Sigmoid colon (tissue), 6 donors: ENCODE measurements at regions not wholly inside any gene's neighbourhood (a gene's known extent, or its start where the extent isn't known, plus 50 kb on each side); places are given as distances from the start of the nearest gene placed in this dataset.

ENCODE experiments used
- DNase-seq: peaks from one replicate; pipeline ENCODE4 v3.0.0-alpha.2; 2019
- H3K27ac ChIP-seq, 4 donors: fragments of 200-600 bp; sonication (generic); one replicate each; pipeline ENCODE4 v1.5.1; 2016 to 2019; ENCODE audit warnings: mild to moderate bottlenecking in 1 of 4
- H3K27me3 ChIP-seq, 3 donors: fragments of 200-600 bp; sonication (generic); one replicate each; pipeline ENCODE4 v1.5.1; 2019; ENCODE audit warnings: mild to moderate bottlenecking in 1 of 3
- H3K36me3 ChIP-seq, 4 donors: fragments of 200-600 bp; sonication (generic); one replicate each; pipeline ENCODE4 v1.5.1; 2016 to 2019
- H3K4me1 ChIP-seq, 4 donors: fragments of 200-600 bp; sonication (generic); one replicate each; pipeline ENCODE4 v1.5.1; 2017 to 2019
- H3K4me3 ChIP-seq, 4 donors: fragments of 200-600 bp; sonication (generic); one replicate each; pipeline ENCODE4 v1.5.1; 2017 to 2019; ENCODE audit warnings: mild to moderate bottlenecking in 2 of 4, moderate library complexity in 1 of 4
- H3K9me3 ChIP-seq, 4 donors: fragments of 200-600 bp in 3 of 4; sonication (generic) in 3 of 4; one replicate each; pipeline versions ENCODE4 v1.5.1 to v1.6.1; 2013 to 2019
- EP300 ChIP-seq, 4 donors: sonication (generic); formaldehyde crosslinking; IDR thresholded peaks; one replicate each; pipeline ENCODE4 v1.6.1; 2017; ENCODE audit warnings: antibody characterized with exemption in 4 of 4
- POLR2A ChIP-seq, 2 donors: fragments of 450-650 bp; IDR thresholded peaks; one replicate each; pipeline ENCODE4 v1.6.1; 2016; ENCODE audit warnings: antibody characterized with exemption in 2 of 2, mild to moderate bottlenecking in 2 of 2, moderate library complexity in 2 of 2
- POLR2AphosphoS5 ChIP-seq, 4 donors: sonication (generic); formaldehyde crosslinking; IDR thresholded peaks; one replicate each; pipeline ENCODE4 v1.6.1; 2017; ENCODE audit warnings: antibody characterized with exemption in 4 of 4
- WGBS, 2 donors: extraction: QIAGEN DNeasy Blood & Tissue Kit; methylation state at CpG; one replicate each; pipeline ENCODE4 v1.1.7; 2013; 5-methylcytosine and 5-hydroxymethylcytosine counted together
- intact Hi-C: fragments of 100-400 bp; cut with DNase I; formaldehyde crosslinking; loops from one replicate; pipeline ENCODE4 v1.15.1; 2023
- TF ChIP-seq, protein P1 (sequence below), 4 experiments: fragments of 450-650 bp in 3 of 4; fragments of 200-600 bp in 1 of 4; IDR thresholded peaks; one replicate each; pipeline ENCODE4 v1.5.1; 2016 to 2019; ENCODE audit warnings: antibody characterized with exemption in 4 of 4, mild to moderate bottlenecking in 3 of 4, moderate library complexity in 2 of 4
- donor health status: healthy with polysubstance abuse.
- donor health status: healthy.

DNA sequence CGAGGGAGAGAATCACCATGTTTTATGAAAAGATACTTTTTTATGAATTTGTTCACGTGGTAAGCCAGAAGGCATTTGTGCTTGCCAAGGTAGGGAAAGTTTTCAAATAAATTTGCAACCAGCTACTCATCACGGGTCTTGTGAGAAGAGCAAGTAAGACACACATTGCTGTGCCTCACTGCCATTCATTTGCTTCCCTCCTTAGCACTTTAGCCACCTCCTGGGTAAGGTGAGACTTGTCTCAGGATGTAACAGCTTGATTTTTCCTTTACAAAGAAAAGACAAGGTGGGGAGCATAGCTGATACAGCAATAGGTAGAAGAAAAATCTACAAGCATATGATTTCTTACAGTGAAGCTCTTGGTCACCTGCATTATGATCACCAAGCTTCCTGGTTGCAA is 342.4 kb upstream of the GRM3 start:
- Histone ChIP-seq H3K4me1 (no peaks in the 10 kb centered on the region), H3K4me3 (no peak overlapping the region), H3K9me3 (no peaks in the 10 kb centered on the region), H3K27ac (no peak overlapping the region), H3K36me3 (no peaks in the 10 kb centered on the region), H3K27me3 (no peaks in the 10 kb centered on the region)
- TF ChIP-seq POLR2AphosphoS5 (IDR thresholded peaks at IDR 0.05) (no peak), EP300 (IDR thresholded peaks at IDR 0.05) (no peak), POLR2A (IDR thresholded peaks at IDR 0.05) (no peak)
- TF ChIP-seq, protein P1, sequence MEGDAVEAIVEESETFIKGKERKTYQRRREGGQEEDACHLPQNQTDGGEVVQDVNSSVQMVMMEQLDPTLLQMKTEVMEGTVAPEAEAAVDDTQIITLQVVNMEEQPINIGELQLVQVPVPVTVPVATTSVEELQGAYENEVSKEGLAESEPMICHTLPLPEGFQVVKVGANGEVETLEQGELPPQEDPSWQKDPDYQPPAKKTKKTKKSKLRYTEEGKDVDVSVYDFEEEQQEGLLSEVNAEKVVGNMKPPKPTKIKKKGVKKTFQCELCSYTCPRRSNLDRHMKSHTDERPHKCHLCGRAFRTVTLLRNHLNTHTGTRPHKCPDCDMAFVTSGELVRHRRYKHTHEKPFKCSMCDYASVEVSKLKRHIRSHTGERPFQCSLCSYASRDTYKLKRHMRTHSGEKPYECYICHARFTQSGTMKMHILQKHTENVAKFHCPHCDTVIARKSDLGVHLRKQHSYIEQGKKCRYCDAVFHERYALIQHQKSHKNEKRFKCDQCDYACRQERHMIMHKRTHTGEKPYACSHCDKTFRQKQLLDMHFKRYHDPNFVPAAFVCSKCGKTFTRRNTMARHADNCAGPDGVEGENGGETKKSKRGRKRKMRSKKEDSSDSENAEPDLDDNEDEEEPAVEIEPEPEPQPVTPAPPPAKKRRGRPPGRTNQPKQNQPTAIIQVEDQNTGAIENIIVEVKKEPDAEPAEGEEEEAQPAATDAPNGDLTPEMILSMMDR (IDR thresholded peaks at IDR 0.05): no peak
- WGBS, 2 donors: 34 to 36% methylated on average over 3 of the region's 3 CpGs
- DNase-seq: no peak
- intact Hi-C loops: no loop called here

DNA sequence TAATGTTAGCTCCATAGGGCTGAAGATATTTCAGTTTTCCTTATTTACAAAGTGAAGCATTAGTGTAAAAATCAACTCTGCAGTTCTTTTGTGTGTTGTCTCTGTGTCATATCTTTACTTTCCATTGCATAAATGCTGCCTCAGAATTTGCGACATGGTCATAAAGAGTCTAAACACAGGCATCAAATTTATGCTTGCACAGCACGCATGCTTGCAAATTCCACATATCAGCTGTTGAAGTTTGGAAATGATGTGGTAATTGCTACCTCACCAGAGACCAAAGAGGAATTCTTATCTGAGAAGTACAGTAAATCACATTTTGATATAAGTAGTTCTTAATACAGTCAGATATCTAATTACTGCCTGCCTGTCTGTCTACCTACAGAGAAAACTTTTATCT is 348.2 kb upstream of the GRM3 start:
- Histone ChIP-seq H3K27ac (no peak overlapping the region), H3K36me3 (no peaks in the 10 kb centered on the region), H3K4me1 (no peaks in the 10 kb centered on the region), H3K4me3 (no peak overlapping the region), H3K9me3 (no peaks in the 10 kb centered on the region), H3K27me3 (no peaks in the 10 kb centered on the region)
- intact Hi-C loops: no loop called here
- TF ChIP-seq, protein P1 (IDR thresholded peaks at IDR 0.05): no peak
- TF ChIP-seq POLR2A (IDR thresholded peaks at IDR 0.05) (no peak), POLR2AphosphoS5 (IDR thresholded peaks at IDR 0.05) (no peak), EP300 (IDR thresholded peaks at IDR 0.05) (no peak)
- WGBS, 2 donors: 21 to 51% methylated on average over 2 of the region's 2 CpGs
- DNase-seq: no peak

DNA sequence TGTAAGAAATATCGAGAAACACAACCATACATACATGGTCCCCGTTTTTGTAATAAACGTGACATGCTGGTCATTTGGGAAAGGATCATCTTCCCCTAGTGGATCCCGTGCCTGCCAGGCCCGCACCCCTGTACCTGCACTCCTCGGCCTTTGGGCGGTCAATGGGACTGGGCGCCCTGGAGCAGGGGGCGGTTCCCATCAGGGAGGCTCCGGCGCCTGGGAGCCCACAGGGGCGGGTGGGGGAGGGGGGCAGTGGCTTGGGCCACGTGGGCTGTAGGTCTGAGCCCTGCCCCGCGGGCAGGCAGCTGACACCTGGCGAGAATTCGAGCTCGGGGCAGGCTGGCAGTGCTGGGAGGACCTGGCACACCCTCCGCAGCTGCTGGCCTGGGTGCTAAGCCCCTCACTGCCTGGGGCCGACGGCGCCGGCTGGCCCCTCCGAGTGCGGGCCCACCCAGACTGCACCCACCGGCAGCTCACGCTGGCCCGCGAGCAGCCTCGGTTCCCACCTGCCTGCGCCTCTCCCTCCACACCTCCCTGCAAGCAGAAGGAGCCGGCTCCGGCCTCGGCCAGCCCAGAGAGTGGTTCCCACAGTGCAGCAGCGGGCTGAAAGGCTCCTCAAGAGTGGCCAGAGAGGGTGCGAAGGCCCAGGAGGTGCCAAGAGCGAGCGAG is 361.6 kb upstream of the GRM3 start:
- H3K9me3 ChIP-seq: no peaks in the 10 kb centered on the region
- H3K4me3 ChIP-seq: no peak overlapping the region
- H3K36me3 ChIP-seq: no peaks in the 10 kb centered on the region
- H3K27ac ChIP-seq: no peak overlapping the region
- WGBS, 2 donors: 92 to 95% methylated on average over 38 of the region's 38 CpGs
- intact Hi-C loops: no loop called here
- DNase-seq: peak; percentile 55
- no peak for TF ChIP-seq POLR2A (IDR thresholded peaks at IDR 0.05)
- TF ChIP-seq, protein P1 (IDR thresholded peaks at IDR 0.05): no peak
- TF ChIP-seq EP300 (IDR thresholded peaks at IDR 0.05): no peak
- no peak for TF ChIP-seq POLR2AphosphoS5 (IDR thresholded peaks at IDR 0.05)
- no peaks in the 10 kb centered on the region for H3K4me1 ChIP-seq
- H3K27me3 ChIP-seq: no peaks in the 10 kb centered on the region

DNA sequence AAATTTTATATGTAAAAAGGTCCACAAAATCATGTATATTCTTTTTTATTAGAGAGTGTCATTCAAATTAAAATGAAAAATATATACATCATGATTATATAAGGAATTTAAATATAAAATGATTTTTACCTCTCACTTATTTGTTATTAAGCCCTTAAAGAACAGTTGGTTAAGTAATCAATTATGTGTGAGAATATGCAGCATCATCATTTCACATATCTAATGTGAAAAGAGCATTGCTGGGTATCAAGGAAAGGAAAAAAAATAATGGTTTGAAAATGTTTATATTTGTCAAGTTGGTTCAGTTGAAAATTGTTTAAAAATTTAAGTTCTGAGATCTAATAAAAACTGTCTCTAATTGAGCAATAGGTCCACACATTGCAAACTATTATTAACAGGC is 363.6 kb upstream of the GRM3 start:
- no peak for DNase-seq
- Histone ChIP-seq H3K9me3 (no peaks in the 10 kb centered on the region), H3K27me3 (no peaks in the 10 kb centered on the region), H3K27ac (no peak overlapping the region), H3K4me3 (no peak overlapping the region), H3K4me1 (no peaks in the 10 kb centered on the region), H3K36me3 (no peaks in the 10 kb centered on the region)
- intact Hi-C loops: no loop called here
- TF ChIP-seq POLR2AphosphoS5 (IDR thresholded peaks at IDR 0.05) (no peak), POLR2A (IDR thresholded peaks at IDR 0.05) (no peak), EP300 (IDR thresholded peaks at IDR 0.05) (no peak)
- TF ChIP-seq, protein P1 (IDR thresholded peaks at IDR 0.05): no peak

DNA sequence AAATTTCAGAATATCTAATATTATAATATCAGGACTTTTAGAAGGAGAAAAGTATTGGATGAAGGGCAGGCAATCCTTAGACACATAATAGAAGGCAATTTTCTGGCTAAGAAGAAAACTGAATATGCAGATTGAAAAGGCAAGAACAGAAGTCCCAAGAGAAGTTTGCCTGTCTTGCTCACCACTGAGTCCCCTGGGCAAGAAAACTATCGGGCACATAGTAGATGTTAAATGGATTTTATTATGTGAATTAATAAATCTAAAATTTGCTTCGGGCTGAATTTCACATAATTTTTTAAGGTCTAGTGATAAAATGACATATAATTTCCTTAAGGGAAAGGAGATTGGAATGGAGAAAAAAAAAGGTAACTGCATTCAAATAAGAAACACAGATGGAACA is 380.9 kb upstream of the GRM3 start:
- WGBS, 2 donors: 92 to 94% methylated on average over 2 of the region's 2 CpGs
- H3K27ac ChIP-seq: no peak overlapping the region
- H3K4me3 ChIP-seq: no peak overlapping the region
- no peaks in the 10 kb centered on the region for H3K9me3 ChIP-seq
- intact Hi-C loops: no loop called here
- no peaks in the 10 kb centered on the region for H3K36me3 ChIP-seq
- H3K27me3 ChIP-seq: no peaks in the 10 kb centered on the region
- TF ChIP-seq EP300 (IDR thresholded peaks at IDR 0.05): no peak
- H3K4me1 ChIP-seq: no peaks in the 10 kb centered on the region
- no peak for DNase-seq
